ENCODE measurements at regions not wholly inside any gene's neighbourhood (a gene's known extent, or its start where the extent isn't known, plus 50 kb on each side); places are given as distances from the start of the nearest gene placed in this dataset.

DNA sequence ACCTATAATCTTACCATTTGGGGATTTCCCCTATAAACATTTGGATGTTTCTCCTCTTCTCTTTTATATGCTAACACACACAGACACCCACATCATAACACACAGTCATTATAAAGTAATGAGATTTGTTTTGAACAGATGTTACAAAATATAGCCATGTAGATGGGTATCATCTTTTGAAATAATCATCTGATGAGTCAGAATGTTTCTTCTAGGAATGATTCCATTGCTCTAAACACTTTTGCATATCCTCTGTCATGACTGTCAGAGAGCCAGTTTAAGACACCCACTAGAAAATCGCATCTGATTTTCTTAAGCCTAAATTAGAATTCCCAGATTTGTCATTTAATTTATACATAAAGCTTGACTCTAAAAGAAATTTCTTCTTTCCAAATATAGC is 442.6 kb downstream of the CMPK2 start:
- intact Hi-C loops (cut with micrococcal nuclease; ENCODE audit: unreplicated experiment): no loop called here
- in situ Hi-C loops (cut with HindIII; ENCODE audit: extremely low pct_ligation_motif_present, low pct_unique_long_range_greater_than_20kb): no loop called here
- Histone ChIP-seq H3K4me3 (replicated peaks in 1 of 3; ENCODE audit: insufficient read depth in 1 of 3, low read depth in 2 of 3, low read length in 3 of 3) (no peak overlapping the region), H3K27ac (ENCODE audit: extremely low read length, insufficient read depth, low read length) (no peak overlapping the region), H3K36me3 (replicated peaks in 1 of 2; ENCODE audit: control insufficient read depth in 1 of 2, insufficient read depth in 2 of 2, low read length in 2 of 2) (no peaks in the 10 kb centered on the region), H3K79me2 (ENCODE audit: insufficient read depth, low read length) (no peaks in the 10 kb centered on the region), H3K9me3 (ENCODE audit: low read length) (peaks cover 4% of the 10 kb centered on the region; the same call in 1 of the 2 replicates), H3K9ac (ENCODE audit: insufficient read depth, low read depth, low read length) (no peak overlapping the region), H4K20me1 (ENCODE audit: insufficient read depth, low read length) (no peaks in the 10 kb centered on the region), H3K27me3 (ENCODE audit: control insufficient read depth in 1 of 2, insufficient read depth in 2 of 2, low read length in 2 of 2) (no peaks in the 10 kb centered on the region), H3K4me1 (ENCODE audit: insufficient read depth, low read length) (no peaks in the 10 kb centered on the region), H3K4me2 (ENCODE audit: low read depth, low read length) (no peak overlapping the region), H2AFZ (ENCODE audit: low read length) (no peak overlapping the region)
- ATAC-seq (no peak), DNase-seq (ENCODE audit: low spot score) (no peak), FAIRE-seq (no peak)
- POLR2A ChIA-PET: no interaction called here
- TF ChIP-seq TBP (CRISPR knock-in tag; IDR thresholded peaks at IDR 0.05) (no peak), ZNF710 (CRISPR knock-in tag; IDR thresholded peaks at IDR 0.05; ENCODE audit: borderline replicate concordance) (no peak), HCFC1 (IDR thresholded peaks at IDR 0.05; ENCODE audit: low read depth, low read length) (no peak), NPAS2 (CRISPR knock-in tag; IDR thresholded peaks at IDR 0.05; ENCODE audit: borderline replicate concordance) (no peak), BHLHE40 (IDR thresholded peaks at IDR 0.05; ENCODE audit: low read length) (no peak), NR2C2 (CRISPR knock-in tag; IDR thresholded peaks at IDR 0.05; ENCODE audit: borderline replicate concordance) (no peak), DZIP1 (CRISPR knock-in tag; IDR thresholded peaks at IDR 0.05) (no peak), HOXA3 (CRISPR knock-in tag; IDR thresholded peaks at IDR 0.05) (no peak), AGO2 (optimal IDR thresholded peaks at IDR 0.05; ENCODE audit: low read depth, low read length) (no peak), TBX2 (CRISPR knock-in tag; IDR thresholded peaks at IDR 0.05; ENCODE audit: borderline replicate concordance) (no peak), PREB (CRISPR knock-in tag; IDR thresholded peaks at IDR 0.05) (no peak)
- TF ChIP-seq, protein P1, sequence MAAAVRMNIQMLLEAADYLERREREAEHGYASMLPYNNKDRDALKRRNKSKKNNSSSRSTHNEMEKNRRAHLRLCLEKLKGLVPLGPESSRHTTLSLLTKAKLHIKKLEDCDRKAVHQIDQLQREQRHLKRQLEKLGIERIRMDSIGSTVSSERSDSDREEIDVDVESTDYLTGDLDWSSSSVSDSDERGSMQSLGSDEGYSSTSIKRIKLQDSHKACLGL (CRISPR knock-in tag; IDR thresholded peaks at IDR 0.05): no peak
- TF ChIP-seq, protein P2, sequence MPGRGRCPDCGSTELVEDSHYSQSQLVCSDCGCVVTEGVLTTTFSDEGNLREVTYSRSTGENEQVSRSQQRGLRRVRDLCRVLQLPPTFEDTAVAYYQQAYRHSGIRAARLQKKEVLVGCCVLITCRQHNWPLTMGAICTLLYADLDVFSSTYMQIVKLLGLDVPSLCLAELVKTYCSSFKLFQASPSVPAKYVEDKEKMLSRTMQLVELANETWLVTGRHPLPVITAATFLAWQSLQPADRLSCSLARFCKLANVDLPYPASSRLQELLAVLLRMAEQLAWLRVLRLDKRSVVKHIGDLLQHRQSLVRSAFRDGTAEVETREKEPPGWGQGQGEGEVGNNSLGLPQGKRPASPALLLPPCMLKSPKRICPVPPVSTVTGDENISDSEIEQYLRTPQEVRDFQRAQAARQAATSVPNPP (CRISPR knock-in tag; IDR thresholded peaks at IDR 0.05): no peak
- TF ChIP-seq, protein P3, sequence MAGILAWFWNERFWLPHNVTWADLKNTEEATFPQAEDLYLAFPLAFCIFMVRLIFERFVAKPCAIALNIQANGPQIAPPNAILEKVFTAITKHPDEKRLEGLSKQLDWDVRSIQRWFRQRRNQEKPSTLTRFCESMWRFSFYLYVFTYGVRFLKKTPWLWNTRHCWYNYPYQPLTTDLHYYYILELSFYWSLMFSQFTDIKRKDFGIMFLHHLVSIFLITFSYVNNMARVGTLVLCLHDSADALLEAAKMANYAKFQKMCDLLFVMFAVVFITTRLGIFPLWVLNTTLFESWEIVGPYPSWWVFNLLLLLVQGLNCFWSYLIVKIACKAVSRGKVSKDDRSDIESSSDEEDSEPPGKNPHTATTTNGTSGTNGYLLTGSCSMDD (CRISPR knock-in tag; IDR thresholded peaks at IDR 0.05): no peak
- 2% methylated on average over 1 of the region's 1 CpG for WGBS (ENCODE audit: low lambda C conversion rate)
- CTCF ChIA-PET (ENCODE audit: low intra/inter-chr PET ratio, low total read pairs): no interaction called here
- BruUV-seq (replicated peaks): no TSS peak

Data from HepG2 (cell line).